GM06990 (cell line): ENCODE measurements at regions not wholly inside any gene's neighbourhood (a gene's known extent, or its start where the extent isn't known, plus 50 kb on each side); places are given as distances from the start of the nearest gene placed in this dataset.

Source experiments
- DNase-seq: peaks from one replicate; pipeline ENCODE4 v3.0.0-alpha.2; 2011; ENCODE audit not compliant: insufficient read length; ENCODE audit errors: extremely low read depth
- H3K27me3 ChIP-seq: replicated peaks from 2 replicates; pipeline ENCODE4 v1.6.0; 2011; ENCODE audit warnings: low read length; ENCODE audit not compliant: control insufficient read depth, insufficient read depth
- H3K36me3 ChIP-seq: 2 replicates; pipeline ENCODE4 v1.5.1; 2011; ENCODE audit warnings: low read length; ENCODE audit not compliant: control insufficient read depth, insufficient read depth
- H3K4me3 ChIP-seq: replicated peaks from 2 replicates; pipeline ENCODE4 v1.5.1; 2011; ENCODE audit warnings: low read depth, mild to moderate bottlenecking, control low read depth, low read length
- CTCF ChIP-seq: IDR thresholded peaks from 2 replicates; pipeline ENCODE4 v1.5.1; 2011; ENCODE audit warnings: low read length, control low read depth, mild to moderate bottlenecking, inconsistent platforms; ENCODE audit not compliant: insufficient read depth, poor library complexity, severe bottlenecking

- no peak for TF ChIP-seq CTCF
- H3K27me3 ChIP-seq = no peaks in the 10 kb centered on the region
- DNase-seq = no peak
Measured at GRCh38 chr1:29639741-29640427, 403.6 kb downstream of the PTPRU start.

DNA sequence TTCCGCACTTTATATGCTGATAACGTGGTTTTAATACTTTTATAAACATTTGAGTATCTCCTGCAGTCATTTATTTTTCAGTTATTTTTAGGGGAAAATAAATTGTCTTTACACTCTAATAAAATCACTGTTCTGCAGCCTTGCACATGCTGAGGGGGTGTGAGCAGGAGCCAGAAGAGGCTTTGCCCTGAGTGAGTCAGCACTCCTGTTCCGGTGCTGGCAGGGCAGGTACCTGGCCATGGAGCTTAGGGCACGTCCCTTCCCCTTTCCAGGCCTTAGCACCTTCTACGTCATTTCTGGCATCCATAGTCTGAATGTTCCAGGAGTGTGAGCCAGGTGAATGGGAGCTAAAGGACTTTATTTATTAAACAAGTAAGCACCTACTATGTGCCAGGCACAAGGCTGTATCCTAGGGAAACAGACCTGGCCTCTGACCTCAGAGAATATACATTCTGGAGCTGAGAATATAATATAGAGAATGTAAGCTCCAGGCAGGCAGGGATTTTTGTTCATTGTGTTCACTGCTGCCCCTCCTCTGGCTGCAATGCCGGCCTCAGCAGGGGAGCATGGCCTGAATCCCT is 402.9 kb downstream of the PTPRU start:
- no peak for TF ChIP-seq CTCF
- Histone ChIP-seq H3K4me3 (no peak overlapping the region), H3K36me3 (no peaks in the 10 kb centered on the region), H3K27me3 (no peaks in the 10 kb centered on the region)
- no peak for DNase-seq

More at GRCh38 chr1:29639741-29640427, 403.6 kb downstream of the PTPRU start:
- Histone ChIP-seq H3K4me3 (no peak overlapping the region), H3K36me3 (no peaks in the 10 kb centered on the region)

GRCh38 chr1:29638281-29638680 is 402.0 kb downstream of the PTPRU start:
- no peak for DNase-seq
- TF ChIP-seq CTCF = no peak
- no peaks in the 10 kb centered on the region for H3K36me3 ChIP-seq
- no peaks in the 10 kb centered on the region for H3K27me3 ChIP-seq
- H3K4me3 ChIP-seq = no peak overlapping the region

DNA sequence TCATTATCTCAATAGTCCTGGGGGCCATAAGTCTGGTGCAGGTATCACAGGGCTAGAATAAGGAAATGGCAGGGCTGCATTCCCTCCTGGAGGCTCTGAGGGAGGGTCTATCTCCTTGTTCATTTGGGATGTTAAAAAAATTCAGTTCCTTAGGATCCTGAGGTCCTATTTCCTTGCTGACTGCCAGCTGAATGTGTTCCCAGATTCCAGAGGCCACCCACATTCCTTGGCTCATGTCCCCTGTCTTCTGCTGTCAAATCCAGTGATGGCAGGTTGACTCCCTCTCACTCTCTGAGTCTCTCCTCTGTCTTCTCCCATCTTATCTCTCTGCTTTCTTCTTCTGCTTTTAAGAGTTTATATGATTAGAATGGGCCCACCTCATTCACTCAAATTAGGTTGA is 400.6 kb downstream of the PTPRU start:
- no peak for TF ChIP-seq CTCF
- Histone ChIP-seq H3K27me3 (no peaks in the 10 kb centered on the region), H3K36me3 (no peaks in the 10 kb centered on the region), H3K4me3 (no peak overlapping the region)
- DNase-seq = no peak

DNA sequence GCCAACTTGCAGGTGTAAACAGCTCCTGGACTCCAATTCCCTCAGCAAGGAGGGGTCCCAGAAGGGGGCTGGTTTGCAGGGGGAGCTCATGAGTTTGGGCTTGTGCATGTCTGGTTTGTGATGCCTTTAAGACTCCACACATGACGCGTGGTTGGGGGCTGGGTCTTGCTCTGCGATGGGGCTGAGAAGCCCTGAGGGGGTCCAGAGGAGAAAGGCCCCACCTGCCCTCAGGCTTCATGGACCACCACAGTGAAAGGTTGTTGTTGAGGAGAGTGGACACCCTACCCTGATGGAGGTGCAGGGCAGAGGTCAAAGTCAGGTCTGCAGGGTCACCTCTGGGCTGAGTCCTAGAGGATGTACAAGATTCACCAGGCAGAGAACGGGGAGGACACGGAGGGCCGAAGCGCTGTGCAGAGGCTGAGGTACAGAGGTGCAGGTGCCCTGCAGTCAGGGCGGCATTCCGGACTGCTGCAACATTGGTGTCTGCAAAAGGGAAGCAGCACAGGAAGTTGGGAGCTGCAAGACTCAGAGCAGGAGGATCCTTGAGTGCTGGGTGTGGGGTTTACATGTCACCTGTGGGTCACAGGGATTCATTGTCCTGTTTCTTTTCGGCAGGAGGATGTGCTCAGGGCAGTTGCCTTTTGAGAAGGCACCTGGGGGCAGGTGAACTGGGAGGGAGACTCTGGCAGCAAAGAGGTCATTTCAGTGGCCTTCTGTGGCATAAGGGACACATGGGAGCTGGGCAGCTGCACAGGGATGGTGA is 399.4 kb downstream of the PTPRU start:
- Histone ChIP-seq H3K27me3 (no peaks in the 10 kb centered on the region), H3K4me3 (no peak overlapping the region), H3K36me3 (no peaks in the 10 kb centered on the region)
- no peak for DNase-seq
- TF ChIP-seq CTCF = no peak
